Vagina (tissue), 2 donors: ENCODE measurements at regions not wholly inside any gene's neighbourhood (a gene's known extent, or its start where the extent isn't known, plus 50 kb on each side); places are given as distances from the start of the nearest gene placed in this dataset.
"Not testable (repeated sequence)": the region's sequence is repeated elsewhere in the genome, so short reads cannot be mapped to it uniquely, and the experiment has no call there.

ENCODE experiments used
- DNase-seq, 2 donors: peaks; one replicate each; pipeline ENCODE4 v3.0.0-alpha.2; 2017; ENCODE audit errors: extremely low spot score in 2 of 2
- H3K27ac ChIP-seq: fragments of 200-600 bp; sonication (generic); one replicate; pipeline ENCODE4 v1.5.1; 2019
- H3K27me3 ChIP-seq: fragments of 200-600 bp; sonication (generic); one replicate; pipeline ENCODE4 v1.5.1; 2019
- H3K36me3 ChIP-seq, 2 donors: fragments of 200-600 bp; sonication (generic); one replicate each; pipeline ENCODE4 v1.5.1; 2017 to 2019
- H3K4me1 ChIP-seq: fragments of 200-600 bp; sonication (generic); one replicate; pipeline ENCODE4 v1.5.1; 2019
- H3K4me3 ChIP-seq, 2 donors: fragments of 200-600 bp; sonication (generic); 1 replicate in 1 of 2; 2 replicates in 1 of 2; pipeline ENCODE4 v1.5.1; 2016 to 2019
- H3K9me3 ChIP-seq: fragments of 200-600 bp; sonication (generic); one replicate; pipeline ENCODE4 v1.5.1; 2019
- POLR2A ChIP-seq, 2 donors: fragments of 450-650 bp; IDR thresholded peaks; one replicate each; pipeline ENCODE4 v1.6.1; 2017; ENCODE audit warnings: antibody characterized with exemption in 2 of 2, mild to moderate bottlenecking in 2 of 2, moderate library complexity in 2 of 2
- POLR2AphosphoS5 ChIP-seq, 2 donors: sonication (generic); formaldehyde crosslinking; IDR thresholded peaks; one replicate each; pipeline ENCODE4 v1.9.0; 2017; ENCODE audit warnings: antibody characterized with exemption in 2 of 2, mild to moderate bottlenecking in 2 of 2, low read depth in 1 of 2; ENCODE audit not compliant: insufficient read depth in 1 of 2
- intact Hi-C: fragments of 100-400 bp; cut with DNase I; formaldehyde crosslinking; loops from one replicate; pipeline ENCODE4 v1.15.1; 2023
- TF ChIP-seq, protein P1 (sequence below), 3 experiments: fragments of 450-650 bp in 2 of 3; fragments of 200-600 bp in 1 of 3; sonication (generic) in 1 of 3; IDR thresholded peaks; one replicate each; pipeline ENCODE4 v1.5.1; 2017 to 2019; ENCODE audit warnings: antibody characterized with exemption in 3 of 3, mild to moderate bottlenecking in 2 of 3, moderate library complexity in 2 of 3

DNA sequence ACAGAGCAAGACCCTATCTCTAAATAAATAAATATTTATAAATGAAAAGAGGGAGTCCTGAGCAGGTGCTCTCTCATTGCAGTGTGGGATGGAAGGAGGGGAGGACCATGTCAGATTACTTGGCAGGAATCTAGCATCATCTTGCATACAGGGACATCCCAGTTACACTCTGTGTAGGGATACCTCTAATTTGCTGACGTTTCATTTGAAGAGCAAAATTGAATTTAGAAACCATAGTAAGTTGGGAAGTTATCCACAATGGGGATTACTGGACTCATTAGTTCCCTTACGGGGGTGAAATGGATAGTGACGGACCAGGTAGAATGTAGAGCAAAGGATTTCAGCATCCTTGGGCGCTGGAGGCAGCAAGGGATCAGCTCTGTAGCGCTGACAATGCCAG, 52.1 kb downstream of the ARHGEF18 start:
- Histone ChIP-seq H3K4me1 (peaks cover 12% of the 10 kb centered on the region), H3K9me3 (no peaks in the 10 kb centered on the region), H3K4me3 (no peak overlapping the region), H3K27me3 (no peaks in the 10 kb centered on the region), H3K27ac (no peak overlapping the region), H3K36me3 (no peaks in the 10 kb centered on the region)
- intact Hi-C loops, result no loop called here
- DNase-seq, result no peak
- TF ChIP-seq POLR2A (IDR thresholded peaks at IDR 0.05) (no peak), POLR2AphosphoS5 (IDR thresholded peaks at IDR 0.05; ENCODE audit: insufficient read depth in 1 of 2, low read depth in 1 of 2) (no peak)
- TF ChIP-seq, protein P1, sequence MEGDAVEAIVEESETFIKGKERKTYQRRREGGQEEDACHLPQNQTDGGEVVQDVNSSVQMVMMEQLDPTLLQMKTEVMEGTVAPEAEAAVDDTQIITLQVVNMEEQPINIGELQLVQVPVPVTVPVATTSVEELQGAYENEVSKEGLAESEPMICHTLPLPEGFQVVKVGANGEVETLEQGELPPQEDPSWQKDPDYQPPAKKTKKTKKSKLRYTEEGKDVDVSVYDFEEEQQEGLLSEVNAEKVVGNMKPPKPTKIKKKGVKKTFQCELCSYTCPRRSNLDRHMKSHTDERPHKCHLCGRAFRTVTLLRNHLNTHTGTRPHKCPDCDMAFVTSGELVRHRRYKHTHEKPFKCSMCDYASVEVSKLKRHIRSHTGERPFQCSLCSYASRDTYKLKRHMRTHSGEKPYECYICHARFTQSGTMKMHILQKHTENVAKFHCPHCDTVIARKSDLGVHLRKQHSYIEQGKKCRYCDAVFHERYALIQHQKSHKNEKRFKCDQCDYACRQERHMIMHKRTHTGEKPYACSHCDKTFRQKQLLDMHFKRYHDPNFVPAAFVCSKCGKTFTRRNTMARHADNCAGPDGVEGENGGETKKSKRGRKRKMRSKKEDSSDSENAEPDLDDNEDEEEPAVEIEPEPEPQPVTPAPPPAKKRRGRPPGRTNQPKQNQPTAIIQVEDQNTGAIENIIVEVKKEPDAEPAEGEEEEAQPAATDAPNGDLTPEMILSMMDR (IDR thresholded peaks at IDR 0.05), result no peak

DNA sequence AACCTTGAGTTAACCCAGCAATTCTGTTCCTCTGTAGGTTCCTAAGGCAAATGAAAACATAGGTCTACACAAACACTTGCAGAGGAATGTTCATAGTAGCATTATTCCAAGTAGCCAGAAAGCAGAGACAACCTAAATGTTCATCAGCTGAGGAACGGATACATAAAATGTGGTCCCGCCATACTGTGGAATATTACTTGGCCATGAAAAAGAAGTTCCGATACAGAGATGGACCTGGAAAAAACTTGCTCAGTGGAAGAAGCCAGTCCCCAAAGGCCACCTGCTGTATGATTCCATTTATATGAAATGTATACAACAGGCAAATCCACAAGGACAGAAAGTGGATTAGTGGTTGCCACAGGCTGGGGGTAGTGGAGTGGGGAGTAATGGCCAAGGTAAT, 53.0 kb downstream of the ARHGEF18 start:
- no peak for DNase-seq
- TF ChIP-seq POLR2A (IDR thresholded peaks at IDR 0.05) (no peak), POLR2AphosphoS5 (IDR thresholded peaks at IDR 0.05; ENCODE audit: insufficient read depth in 1 of 2, low read depth in 1 of 2) (no peak)
- TF ChIP-seq, protein P1 (IDR thresholded peaks at IDR 0.05), result no peak
- Histone ChIP-seq H3K27me3 (no peaks in the 10 kb centered on the region), H3K36me3 (no peaks in the 10 kb centered on the region), H3K27ac (no peak overlapping the region), H3K4me1 (peaks cover 3% of the 10 kb centered on the region), H3K4me3 (no peak overlapping the region), H3K9me3 (no peaks in the 10 kb centered on the region)
- intact Hi-C loops, result no loop called here

DNA sequence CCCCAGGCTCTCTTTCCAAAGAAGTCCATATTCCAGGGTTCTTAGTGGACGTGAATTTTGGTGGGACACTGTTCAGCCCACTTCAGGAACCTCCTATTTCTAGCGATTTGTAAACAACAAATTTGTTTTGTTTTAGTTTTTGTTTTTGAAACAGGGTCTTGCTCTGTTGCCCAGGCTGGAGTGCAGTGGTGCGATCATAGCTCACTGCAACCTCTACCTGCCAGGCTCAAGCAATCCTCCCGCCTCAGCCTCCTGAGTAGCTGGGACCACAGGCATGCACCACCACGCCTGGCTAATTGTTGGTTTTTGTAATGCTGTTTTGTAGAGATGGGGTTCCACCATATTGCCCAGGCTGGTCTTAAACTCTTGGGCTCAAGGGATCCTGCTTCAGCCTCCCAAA, 56.7 kb downstream of the ARHGEF18 start:
- H3K4me3 ChIP-seq, H3K27me3 ChIP-seq, H3K36me3 ChIP-seq, intact Hi-C loops, H3K9me3 ChIP-seq, H3K27ac ChIP-seq, H3K4me1 ChIP-seq, DNase-seq: not testable (repeated sequence)

DNA sequence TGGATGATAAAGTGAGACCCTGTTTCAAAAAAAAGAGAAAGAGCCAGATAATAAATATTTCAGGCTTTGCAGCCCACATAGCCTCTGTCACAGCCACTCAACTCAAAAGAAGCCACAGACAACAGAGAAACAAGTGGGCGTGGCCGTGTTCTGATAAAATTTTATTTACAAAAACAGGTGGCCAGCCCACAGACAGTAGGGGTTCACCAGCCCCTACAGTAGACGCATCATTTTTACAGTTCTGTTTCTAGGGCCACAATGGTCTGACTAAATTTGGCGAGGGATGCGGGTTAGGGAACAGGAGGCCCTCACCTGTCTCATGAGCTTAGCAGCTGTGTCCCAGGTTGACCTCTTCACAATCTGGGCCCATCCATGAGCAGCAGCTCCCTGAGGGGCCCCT, 59.5 kb downstream of the ARHGEF18 start:
- Histone ChIP-seq H3K27ac (no peak overlapping the region), H3K36me3 (no peaks in the 10 kb centered on the region), H3K9me3 (no peaks in the 10 kb centered on the region), H3K4me3 (no peak overlapping the region), H3K4me1 (peaks cover 4% of the 10 kb centered on the region), H3K27me3 (no peaks in the 10 kb centered on the region)
- intact Hi-C loops, result no loop called here
- TF ChIP-seq POLR2A (IDR thresholded peaks at IDR 0.05), result no peak
- no peak for DNase-seq

DNA sequence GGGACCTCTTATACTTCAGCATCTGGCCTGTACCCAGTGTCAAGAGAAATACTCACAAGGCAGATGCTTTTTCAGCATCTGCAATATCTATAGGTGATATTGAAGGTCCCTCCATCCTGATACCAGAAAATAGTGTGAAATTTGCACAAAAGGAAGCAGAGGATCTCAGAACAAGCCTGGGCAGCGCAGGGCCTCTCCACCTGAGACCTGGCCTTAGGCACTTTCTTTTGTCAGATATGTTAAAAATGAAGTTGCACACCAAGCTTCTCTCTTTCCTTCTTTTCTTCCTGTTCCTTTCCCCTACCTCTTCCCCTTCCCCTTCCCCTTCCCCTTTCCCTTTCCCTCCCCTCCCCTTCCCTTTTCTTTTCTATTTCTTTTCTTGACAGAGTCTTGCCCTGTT, 62.2 kb downstream of the ARHGEF18 start:
- Histone ChIP-seq H3K27me3 (no peaks in the 10 kb centered on the region), H3K27ac (no peak overlapping the region), H3K36me3 (no peaks in the 10 kb centered on the region), H3K4me1 (peaks cover 4% of the 10 kb centered on the region), H3K9me3 (no peaks in the 10 kb centered on the region), H3K4me3 (no peak overlapping the region)
- no peak for DNase-seq
- no peak for TF ChIP-seq POLR2AphosphoS5 (IDR thresholded peaks at IDR 0.05; ENCODE audit: insufficient read depth in 1 of 2, low read depth in 1 of 2)
- TF ChIP-seq, protein P1 (IDR thresholded peaks at IDR 0.05), result no peak
- TF ChIP-seq POLR2A (IDR thresholded peaks at IDR 0.05), result no peak
- intact Hi-C loops, result no loop called here

DNA sequence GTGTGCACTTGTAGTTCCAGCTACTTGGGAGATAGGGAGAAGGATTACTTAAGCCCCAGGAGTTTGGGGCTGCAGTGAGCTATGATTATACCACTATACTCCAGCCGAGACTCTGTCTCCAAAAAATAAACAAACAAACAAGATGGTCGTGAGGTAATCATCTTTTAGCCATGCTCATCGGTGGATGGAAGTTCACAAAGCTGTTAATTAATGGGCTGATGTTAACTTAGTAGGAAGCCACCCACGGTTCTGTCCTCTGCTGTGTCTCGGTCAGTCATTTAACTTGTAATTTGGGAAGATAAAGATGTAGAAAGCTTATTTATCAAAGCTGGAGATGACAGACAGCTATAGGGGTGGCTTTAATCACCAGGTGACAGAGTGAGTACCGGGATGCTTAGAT, 64.9 kb downstream of the ARHGEF18 start:
- Histone ChIP-seq H3K36me3 (no peaks in the 10 kb centered on the region), H3K4me3 (no peak overlapping the region), H3K27me3 (no peaks in the 10 kb centered on the region), H3K9me3 (no peaks in the 10 kb centered on the region), H3K4me1 (peaks cover 4% of the 10 kb centered on the region), H3K27ac (no peak overlapping the region)
- intact Hi-C loops, result no loop called here
- TF ChIP-seq, protein P1 (IDR thresholded peaks at IDR 0.05), result no peak
- TF ChIP-seq POLR2A (IDR thresholded peaks at IDR 0.05) (no peak), POLR2AphosphoS5 (IDR thresholded peaks at IDR 0.05; ENCODE audit: insufficient read depth in 1 of 2, low read depth in 1 of 2) (no peak)
- no peak for DNase-seq
